Panc1 (cell line): ENCODE measurements at regions not wholly inside any gene's neighbourhood (a gene's known extent, or its start where the extent isn't known, plus 50 kb on each side); places are given as distances from the start of the nearest gene placed in this dataset.

Experiments used
- CTCF ChIP-seq: fragments of 450-650 bp; IDR thresholded peaks from 2 replicates; pipeline ENCODE4 v1.5.1; 2017; ENCODE audit warnings: mild to moderate bottlenecking
- POLR2AphosphoS5 ChIP-seq: IDR thresholded peaks from 2 replicates; pipeline ENCODE4 v1.6.1; 2012; ENCODE audit warnings: mild to moderate bottlenecking, low read depth, low read length, moderate library complexity
- SIN3A ChIP-seq: IDR thresholded peaks from 2 replicates; pipeline ENCODE4 v1.6.1; 2012; ENCODE audit warnings: low read depth, mild to moderate bottlenecking, low read length, moderate library complexity, borderline replicate concordance; ENCODE audit not compliant: insufficient read depth
- TCF7L2 ChIP-seq: IDR thresholded peaks from 2 replicates; pipeline ENCODE4 v1.6.1; 2011; ENCODE audit warnings: mild to moderate bottlenecking, low read depth, low read length, inconsistent platforms
- TF ChIP-seq, protein P1 (sequence below), 2 experiments: IDR thresholded peaks; 2 replicates each; pipeline ENCODE4 v1.6.1; 2011 to 2012; ENCODE audit warnings: low read depth in 2 of 2, control low read depth in 1 of 2, low read length in 1 of 2, mild to moderate bottlenecking in 1 of 2, moderate library complexity in 1 of 2; ENCODE audit not compliant: insufficient read depth in 1 of 2

DNA sequence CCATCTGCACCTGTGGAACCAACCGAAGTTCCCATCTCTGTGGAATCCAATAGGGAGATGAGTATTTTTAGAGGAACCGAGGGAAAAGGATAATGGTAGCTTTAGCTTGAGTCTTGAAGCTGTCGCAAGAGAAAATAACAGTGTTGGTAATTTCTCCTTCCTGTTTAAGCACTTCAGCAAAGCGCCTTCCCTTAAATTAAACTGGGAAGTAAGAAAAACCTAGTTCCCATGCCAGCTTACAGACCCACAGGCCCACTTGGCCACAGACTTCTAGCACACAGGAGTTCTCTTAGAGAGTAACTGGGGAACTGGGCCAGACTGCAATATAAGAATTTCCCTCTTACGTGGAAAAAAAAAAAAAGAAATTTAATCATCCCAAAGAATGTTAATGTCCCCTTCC, 223.8 kb downstream of the EFCAB11 start:
- TF ChIP-seq POLR2AphosphoS5 (no peak), CTCF (no peak), TCF7L2 (no peak), SIN3A (no peak)
- TF ChIP-seq, protein P1, sequence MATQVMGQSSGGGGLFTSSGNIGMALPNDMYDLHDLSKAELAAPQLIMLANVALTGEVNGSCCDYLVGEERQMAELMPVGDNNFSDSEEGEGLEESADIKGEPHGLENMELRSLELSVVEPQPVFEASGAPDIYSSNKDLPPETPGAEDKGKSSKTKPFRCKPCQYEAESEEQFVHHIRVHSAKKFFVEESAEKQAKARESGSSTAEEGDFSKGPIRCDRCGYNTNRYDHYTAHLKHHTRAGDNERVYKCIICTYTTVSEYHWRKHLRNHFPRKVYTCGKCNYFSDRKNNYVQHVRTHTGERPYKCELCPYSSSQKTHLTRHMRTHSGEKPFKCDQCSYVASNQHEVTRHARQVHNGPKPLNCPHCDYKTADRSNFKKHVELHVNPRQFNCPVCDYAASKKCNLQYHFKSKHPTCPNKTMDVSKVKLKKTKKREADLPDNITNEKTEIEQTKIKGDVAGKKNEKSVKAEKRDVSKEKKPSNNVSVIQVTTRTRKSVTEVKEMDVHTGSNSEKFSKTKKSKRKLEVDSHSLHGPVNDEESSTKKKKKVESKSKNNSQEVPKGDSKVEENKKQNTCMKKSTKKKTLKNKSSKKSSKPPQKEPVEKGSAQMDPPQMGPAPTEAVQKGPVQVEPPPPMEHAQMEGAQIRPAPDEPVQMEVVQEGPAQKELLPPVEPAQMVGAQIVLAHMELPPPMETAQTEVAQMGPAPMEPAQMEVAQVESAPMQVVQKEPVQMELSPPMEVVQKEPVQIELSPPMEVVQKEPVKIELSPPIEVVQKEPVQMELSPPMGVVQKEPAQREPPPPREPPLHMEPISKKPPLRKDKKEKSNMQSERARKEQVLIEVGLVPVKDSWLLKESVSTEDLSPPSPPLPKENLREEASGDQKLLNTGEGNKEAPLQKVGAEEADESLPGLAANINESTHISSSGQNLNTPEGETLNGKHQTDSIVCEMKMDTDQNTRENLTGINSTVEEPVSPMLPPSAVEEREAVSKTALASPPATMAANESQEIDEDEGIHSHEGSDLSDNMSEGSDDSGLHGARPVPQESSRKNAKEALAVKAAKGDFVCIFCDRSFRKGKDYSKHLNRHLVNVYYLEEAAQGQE (IDR thresholded peaks at IDR 0.05; ENCODE audit: insufficient read depth in 1 of 2, low read depth in 2 of 2, low read length in 1 of 2): no peak
